GM12873 (cell line): ENCODE measurements at regions not wholly inside any gene's neighbourhood (a gene's known extent, or its start where the extent isn't known, plus 50 kb on each side); places are given as distances from the start of the nearest gene placed in this dataset.

Experiments
- CTCF ChIP-seq: IDR thresholded peaks from 2 replicates; pipeline ENCODE4 v1.5.1; 2012; ENCODE audit warnings: low read depth, mild to moderate bottlenecking, moderate library complexity, low read length, control low read depth; ENCODE audit not compliant: insufficient read depth; ENCODE audit errors: missing control alignments

GRCh38 chr9:86525182-86525581, 171.0 kb upstream of the TUT7 start:
- no peak for TF ChIP-seq CTCF

GRCh38 chr9:86521977-86522376, 167.8 kb upstream of the TUT7 start:
- no peak for TF ChIP-seq CTCF

GRCh38 chr9:86521322-86521721, 167.1 kb upstream of the TUT7 start:
- no peak for TF ChIP-seq CTCF

GRCh38 chr9:86519066-86519615, 164.9 kb upstream of the TUT7 start:
- no peak for TF ChIP-seq CTCF

GRCh38 chr9:86517475-86517874, 163.3 kb upstream of the TUT7 start:
- no peak for TF ChIP-seq CTCF

- TF ChIP-seq CTCF: no peak
Observed at GRCh38 chr9:86516564-86516963, 162.4 kb upstream of the TUT7 start.

GRCh38 chr9:86515221-86515620, 161.0 kb upstream of the TUT7 start:
- no peak for TF ChIP-seq CTCF
